IMR-90 (cell line): ENCODE measurements at regions not wholly inside any gene's neighbourhood (a gene's known extent, or its start where the extent isn't known, plus 50 kb on each side); places are given as distances from the start of the nearest gene placed in this dataset.

Experiments
- ATAC-seq: fragments of 200-7000 bp; cut with Tn5 transposase; 2 replicates; pipeline ENCODE4 v1.9.1; 2020; ENCODE audit warnings: low read depth, mild to moderate bottlenecking, moderate library complexity
- BruUV-seq: library from RNA; stranded (reverse); fragments of 400-500 nt; replicated peaks from 2 replicates; lab custom pipeline; 2021; lab: Mats Ljungman, UMichigan
- CTCF ChIA-PET: fragments of 300-600 bp; formaldehyde crosslinking; extraction: SDS; loops from one replicate; lab custom pipeline; 2021; ENCODE audit warnings: antibody characterized with exemption; lab: Yijun Ruan, JAX
- POLR2A ChIA-PET: fragments of 300-600 bp; sonication (Branson Sonifier 250); formaldehyde crosslinking; loops from one replicate; lab custom pipeline; 2022; ENCODE audit warnings: antibody characterized with exemption; ENCODE audit not compliant: unreplicated experiment; lab: Charles Lee
- DNase-seq: peaks from one replicate; pipeline ENCODE4 v3.0.0; 2013
- H2AFZ ChIP-seq: replicated peaks from 2 replicates; pipeline ENCODE3; 2013; ENCODE audit warnings: low read length, mild to moderate bottlenecking; ENCODE audit not compliant: poor library complexity
- H2AK5ac ChIP-seq: 2 replicates; pipeline ENCODE4 v1.6.1; 2013; ENCODE audit warnings: low read depth, low read length, inconsistent platforms
- H2AK9ac ChIP-seq: replicated peaks from 2 replicates; pipeline ENCODE3; 2013; ENCODE audit warnings: mild to moderate bottlenecking, low read depth, low read length, moderate library complexity; ENCODE audit not compliant: poor library complexity
- H2BK120ac ChIP-seq: 2 replicates; pipeline ENCODE4 v1.6.1; 2013; ENCODE audit warnings: low read depth, low read length, inconsistent platforms
- H2BK15ac ChIP-seq: 3 replicates; pipeline ENCODE4 v1.6.1; 2013; ENCODE audit warnings: low read depth, low read length, inconsistent platforms
- H2BK20ac ChIP-seq: 2 replicates; pipeline ENCODE4 v1.6.1; 2013; ENCODE audit warnings: low read depth, mild to moderate bottlenecking, inconsistent platforms, low read length, moderate library complexity
- H2BK5ac ChIP-seq: 2 replicates; pipeline ENCODE4 v1.6.1; 2013; ENCODE audit warnings: mild to moderate bottlenecking, low read depth, low read length, inconsistent platforms; ENCODE audit not compliant: poor library complexity, severe bottlenecking
- H3K14ac ChIP-seq: replicated peaks from 2 replicates; pipeline ENCODE4 v1.6.1; 2013; ENCODE audit warnings: low read depth, low read length, inconsistent platforms
- H3K18ac ChIP-seq: 2 replicates; pipeline ENCODE4 v1.6.1; 2013; ENCODE audit warnings: low read depth, low read length, control low read depth
- H3K23ac ChIP-seq: 2 replicates; pipeline ENCODE4 v1.6.1; 2013; ENCODE audit warnings: low read depth, low read length, inconsistent platforms
- H3K27ac ChIP-seq: 2 replicates; pipeline ENCODE4 v1.5.1; 2013; ENCODE audit warnings: mild to moderate bottlenecking, control low read depth, low read length; ENCODE audit not compliant: insufficient read depth
- H3K27me3 ChIP-seq: 2 replicates; pipeline ENCODE4 v1.6.1; 2013; ENCODE audit warnings: low read length; ENCODE audit not compliant: control insufficient read depth, insufficient read depth
- H3K36me3 ChIP-seq: 2 replicates; pipeline ENCODE4 v1.6.1; 2013; ENCODE audit warnings: low read length, mixed read lengths; ENCODE audit not compliant: control insufficient read depth, insufficient read depth
- H3K4ac ChIP-seq: 2 replicates; pipeline ENCODE4 v1.6.1; 2013; ENCODE audit warnings: low read depth, low read length, inconsistent platforms
- H3K4me1 ChIP-seq: 2 replicates; pipeline ENCODE4 v1.6.1; 2013; ENCODE audit warnings: low read length, mixed read lengths; ENCODE audit not compliant: control insufficient read depth, insufficient read depth
- H3K4me2 ChIP-seq: 2 replicates; pipeline ENCODE4 v1.6.1; 2013; ENCODE audit warnings: low read depth, mild to moderate bottlenecking, control low read depth, low read length, moderate library complexity
- H3K4me3 ChIP-seq: 2 replicates; pipeline ENCODE4 v1.5.1; 2013; ENCODE audit warnings: low read depth, mild to moderate bottlenecking, control low read depth, low read length, moderate library complexity; ENCODE audit not compliant: insufficient read depth
- H3K56ac ChIP-seq: 2 replicates; pipeline ENCODE4 v1.6.1; 2013; ENCODE audit warnings: low read length, inconsistent platforms; ENCODE audit not compliant: insufficient read depth; ENCODE audit errors: extremely low read depth
- H3K79me1 ChIP-seq, 2 experiments: 2 replicates each; pipeline ENCODE4 v1.6.1; 2013; ENCODE audit warnings: low read length in 2 of 2, inconsistent platforms in 1 of 2, low read depth in 1 of 2
- H3K9ac ChIP-seq: 2 replicates; pipeline ENCODE4 v1.6.1; 2013; ENCODE audit warnings: low read depth, low read length, control low read depth
- H3K9me1 ChIP-seq: 2 replicates; pipeline ENCODE4 v1.6.1; 2013; ENCODE audit warnings: low read length, inconsistent platforms; ENCODE audit not compliant: insufficient read depth
- H3K9me3 ChIP-seq: 2 replicates; pipeline ENCODE4 v1.6.1; 2013; ENCODE audit warnings: low read length; ENCODE audit not compliant: control insufficient read depth, insufficient read depth
- H4K20me1 ChIP-seq: 2 replicates; pipeline ENCODE4 v1.6.1; 2013; ENCODE audit warnings: low read length, inconsistent platforms; ENCODE audit not compliant: insufficient read depth
- H4K5ac ChIP-seq: 2 replicates; pipeline ENCODE4 v1.6.1; 2013; ENCODE audit warnings: mild to moderate bottlenecking, low read depth, low read length, control low read depth
- H4K8ac ChIP-seq, 2 experiments: 2 replicates each; pipeline ENCODE4 v1.6.1; 2013; ENCODE audit warnings: low read depth in 2 of 2, low read length in 2 of 2, control low read depth in 1 of 2, inconsistent platforms in 1 of 2
- H4K91ac ChIP-seq: 2 replicates; pipeline ENCODE4 v1.6.1; 2013; ENCODE audit warnings: low read depth, low read length, inconsistent platforms; ENCODE audit not compliant: insufficient read depth
- BHLHE40 ChIP-seq: fragments of 150-350 bp; IDR thresholded peaks from 2 replicates; pipeline ENCODE4 v1.6.1; 2016; ENCODE audit warnings: mild to moderate bottlenecking, low read depth, low read length
- CEBPB ChIP-seq: IDR thresholded peaks from 2 replicates; pipeline ENCODE4 v1.6.1; 2012; ENCODE audit warnings: low read depth, low read length, improper control_type of control experiment
- CHD1 ChIP-seq: IDR thresholded peaks from 2 replicates; pipeline ENCODE4 v1.6.1; 2012; ENCODE audit warnings: low read depth, low read length, improper control_type of control experiment
- FOS ChIP-seq: fragments of 150-350 bp; IDR thresholded peaks from 2 replicates; pipeline ENCODE4 v1.6.1; 2016; ENCODE audit warnings: low read depth, low read length
- MAFK ChIP-seq: IDR thresholded peaks from 2 replicates; pipeline ENCODE4 v1.6.1; 2012; ENCODE audit warnings: low read depth, low read length, improper control_type of control experiment
- MXI1 ChIP-seq: IDR thresholded peaks from 2 replicates; pipeline ENCODE4 v1.6.1; 2012; ENCODE audit warnings: low read depth, mild to moderate bottlenecking, low read length, moderate library complexity, borderline replicate concordance
- NFE2L2 ChIP-seq: fragments of 150-350 bp; IDR thresholded peaks from 2 replicates; pipeline ENCODE4 v1.6.1; 2016; ENCODE audit warnings: low read depth, mild to moderate bottlenecking, low read length
- POLR2A ChIP-seq: IDR thresholded peaks from 2 replicates; pipeline ENCODE4 v1.6.1; 2012; ENCODE audit warnings: mild to moderate bottlenecking, low read depth, low read length
- RAD21 ChIP-seq: IDR thresholded peaks from 2 replicates; pipeline ENCODE4 v1.6.1; 2012; ENCODE audit warnings: low read length, improper control_type of control experiment
- RCOR1 ChIP-seq: IDR thresholded peaks from 2 replicates; pipeline ENCODE4 v1.6.1; 2012; ENCODE audit warnings: mild to moderate bottlenecking, low read length, improper control_type of control experiment; ENCODE audit not compliant: insufficient replicate concordance
- SMC3 ChIP-seq: fragments of 150-350 bp; IDR thresholded peaks from 2 replicates; pipeline ENCODE4 v1.6.1; 2016; ENCODE audit warnings: low read depth, mild to moderate bottlenecking, antibody characterized with exemption, low read length, moderate library complexity
- WGBS, 2 experiments: methylation state at CpG; one replicate each; pipeline versions ENCODE4 v1.1.5 to v1.1.7; 2013; ENCODE audit warnings: missing lambda C conversion rate in 2 of 2; ENCODE audit not compliant: insufficient read length in 1 of 2; ENCODE audit errors: extremely low coverage in 2 of 2; 5-methylcytosine and 5-hydroxymethylcytosine counted together
- dilution Hi-C: fragments of 300-500 bp; cut with HindIII; formaldehyde crosslinking; loops from one replicate; pipeline ENCODE4 v1.14.3; 2018; ENCODE audit warnings: low sequenced_read_pairs; ENCODE audit not compliant: unreplicated experiment
- in situ Hi-C: fragments of 300-500 bp; cut with MboI; formaldehyde crosslinking; loops from 3 replicates; pipeline ENCODE4 v1.14.3; 2019; ENCODE audit warnings: low sequenced_read_pairs, inconsistent platforms, mixed read lengths
- intact Hi-C: fragments of 100-400 bp; cut with micrococcal nuclease; formaldehyde crosslinking; loops from 2 replicates; pipeline ENCODE4 v1.10.0; 2022
- TF ChIP-seq, protein P1 (sequence below): fragments of 150-350 bp; IDR thresholded peaks from 2 replicates; pipeline ENCODE4 v1.6.1; 2017; ENCODE audit warnings: mild to moderate bottlenecking, antibody characterized with exemption, low read length, low read depth
- TF ChIP-seq, protein P2 (sequence below): fragments of 150-350 bp; IDR thresholded peaks from 2 replicates; pipeline ENCODE4 v1.6.1; 2016; ENCODE audit warnings: low read depth, mild to moderate bottlenecking, low read length, moderate library complexity, borderline replicate concordance

DNA sequence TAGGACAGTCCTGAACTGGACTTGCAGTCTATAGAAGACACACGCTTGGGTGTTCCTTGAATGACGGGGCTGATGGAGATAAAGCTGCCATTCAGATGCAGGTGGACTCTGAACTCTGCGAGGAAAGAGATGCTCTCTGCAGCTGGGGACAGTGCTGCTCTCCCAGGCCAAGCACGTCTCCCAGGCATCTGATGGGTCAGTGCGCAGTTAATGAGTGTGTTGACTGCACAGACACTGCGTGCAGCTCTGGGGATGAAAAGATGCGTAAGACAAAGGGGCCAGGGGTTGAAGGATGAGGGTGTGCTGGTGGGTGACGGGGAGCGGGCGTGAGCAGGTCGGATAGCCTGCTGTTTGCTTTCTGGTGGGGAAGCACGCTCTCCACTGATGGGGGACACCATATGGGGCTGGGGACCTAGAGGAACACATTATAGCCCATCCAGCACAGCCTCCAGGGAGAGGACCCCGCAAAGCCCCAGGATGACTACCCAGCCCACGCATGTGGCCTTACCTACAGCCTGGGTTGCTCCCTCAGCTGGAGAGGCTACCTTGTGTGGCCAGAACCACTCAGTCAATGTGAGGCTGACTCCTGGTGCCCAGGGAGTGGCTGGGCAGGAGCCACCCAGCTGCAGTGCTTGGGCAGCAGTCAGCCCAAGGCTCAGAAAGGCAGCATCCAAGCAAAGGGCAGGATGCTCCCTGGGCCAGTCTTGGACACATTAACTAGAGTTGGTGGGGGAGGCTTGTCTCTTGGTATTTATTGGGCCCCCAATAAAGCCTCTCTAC lies 246.3 kb downstream of the RBFOX3 start:
- H3K9me3 ChIP-seq = no peaks in the 10 kb centered on the region
- H3K18ac ChIP-seq = no peak overlapping the region
- dilution Hi-C loops = no loop called here
- no peaks in the 10 kb centered on the region for H3K9me1 ChIP-seq
- H3K4ac ChIP-seq = no peak overlapping the region
- H3K4me2 ChIP-seq = no peak overlapping the region
- H2AK5ac ChIP-seq = no peak overlapping the region
- in situ Hi-C loops = no loop called here
- H3K4me1 ChIP-seq = no peaks in the 10 kb centered on the region
- no peak overlapping the region for H3K56ac ChIP-seq
- CTCF ChIA-PET = no interaction called here
- no peak overlapping the region for H4K5ac ChIP-seq
- H3K9ac ChIP-seq = no peak overlapping the region
- no peak overlapping the region for H2BK120ac ChIP-seq
- H2BK15ac ChIP-seq = no peak overlapping the region
- no peak overlapping the region for H4K8ac ChIP-seq
- H2AK9ac ChIP-seq = no peak overlapping the region
- 33% methylated on average over 6 of the region's 14 CpGs; no CpG with 5 or more reads in 1 of the 2 experiments for whole genome bisulfite sequencing, 2 experiments
- no peak overlapping the region for H3K27ac ChIP-seq
- H3K23ac ChIP-seq = no peak overlapping the region
- H2BK5ac ChIP-seq = no peak overlapping the region
- no peaks in the 10 kb centered on the region for H3K36me3 ChIP-seq
- no peaks in the 10 kb centered on the region for H4K20me1 ChIP-seq
- no peak overlapping the region for H3K14ac ChIP-seq
- no peak overlapping the region for H2AFZ ChIP-seq
- H2BK20ac ChIP-seq = no peak overlapping the region
- DNase-seq (no peak), ATAC-seq (no peak)
- H4K91ac ChIP-seq = no peak overlapping the region
- BruUV-seq = no TSS peak
- peaks cover 19% of the 10 kb centered on the region for H3K27me3 ChIP-seq
- POLR2A ChIA-PET = no interaction called here
- no peak overlapping the region for H3K4me3 ChIP-seq
- no peaks in the 10 kb centered on the region for H3K79me1 ChIP-seq
- intact Hi-C loops = no loop called here
- TF ChIP-seq BHLHE40 (no peak), CEBPB (no peak), NFE2L2 (no peak), POLR2A (no peak), MAFK (no peak), MXI1 (no peak), SMC3 (no peak), RCOR1 (no peak), RAD21 (no peak), CHD1 (no peak), FOS (no peak)
- TF ChIP-seq, protein P1, sequence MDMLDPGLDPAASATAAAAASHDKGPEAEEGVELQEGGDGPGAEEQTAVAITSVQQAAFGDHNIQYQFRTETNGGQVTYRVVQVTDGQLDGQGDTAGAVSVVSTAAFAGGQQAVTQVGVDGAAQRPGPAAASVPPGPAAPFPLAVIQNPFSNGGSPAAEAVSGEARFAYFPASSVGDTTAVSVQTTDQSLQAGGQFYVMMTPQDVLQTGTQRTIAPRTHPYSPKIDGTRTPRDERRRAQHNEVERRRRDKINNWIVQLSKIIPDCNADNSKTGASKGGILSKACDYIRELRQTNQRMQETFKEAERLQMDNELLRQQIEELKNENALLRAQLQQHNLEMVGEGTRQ = no peak
- TF ChIP-seq, protein P2, sequence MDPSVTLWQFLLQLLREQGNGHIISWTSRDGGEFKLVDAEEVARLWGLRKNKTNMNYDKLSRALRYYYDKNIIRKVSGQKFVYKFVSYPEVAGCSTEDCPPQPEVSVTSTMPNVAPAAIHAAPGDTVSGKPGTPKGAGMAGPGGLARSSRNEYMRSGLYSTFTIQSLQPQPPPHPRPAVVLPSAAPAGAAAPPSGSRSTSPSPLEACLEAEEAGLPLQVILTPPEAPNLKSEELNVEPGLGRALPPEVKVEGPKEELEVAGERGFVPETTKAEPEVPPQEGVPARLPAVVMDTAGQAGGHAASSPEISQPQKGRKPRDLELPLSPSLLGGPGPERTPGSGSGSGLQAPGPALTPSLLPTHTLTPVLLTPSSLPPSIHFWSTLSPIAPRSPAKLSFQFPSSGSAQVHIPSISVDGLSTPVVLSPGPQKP = no peak
